HG02840 (cell line): ENCODE measurements at regions not wholly inside any gene's neighbourhood (a gene's known extent, or its start where the extent isn't known, plus 50 kb on each side); places are given as distances from the start of the nearest gene placed in this dataset.

Source experiments
- ATAC-seq: cut with Tn5 transposase; IDR thresholded peaks from one replicate; pipeline ENCODE4 v1.9.1; 2021; ENCODE audit warnings: mild to moderate bottlenecking, moderate library complexity, moderate number of reproducible peaks; ENCODE audit not compliant: unreplicated experiment, low FRiP score

- ATAC-seq = no peak
These were observed 80.9 kb upstream of the SYT6 start for GRCh38 chr1:114234408-114235124.

- no peak for ATAC-seq
These were observed 79.0 kb upstream of the SYT6 start for GRCh38 chr1:114232691-114233090.

GRCh38 chr1:114231301-114231700 is 77.6 kb upstream of the SYT6 start:
- ATAC-seq = no peak

GRCh38 chr1:114229368-114229767 is 75.7 kb upstream of the SYT6 start:
- no peak for ATAC-seq

GRCh38 chr1:114227059-114227458 is 73.4 kb upstream of the SYT6 start:
- ATAC-seq = no peak

GRCh38 chr1:114224196-114224907 is 70.7 kb upstream of the SYT6 start:
- ATAC-seq = no peak

- ATAC-seq = no peak
These were observed 69.3 kb upstream of the SYT6 start for GRCh38 chr1:114222920-114223319.

- no peak for ATAC-seq
These were observed 65.7 kb upstream of the SYT6 start for GRCh38 chr1:114219172-114219868.

- no peak for ATAC-seq
These were observed 64.9 kb upstream of the SYT6 start for GRCh38 chr1:114218361-114219171.

GRCh38 chr1:114216431-114217173 is 62.9 kb upstream of the SYT6 start:
- ATAC-seq = no peak

GRCh38 chr1:114215436-114215835 is 61.8 kb upstream of the SYT6 start:
- ATAC-seq = no peak

GRCh38 chr1:114214016-114214415 is 60.3 kb upstream of the SYT6 start:
- ATAC-seq = no peak

GRCh38 chr1:114209971-114210370 is 56.3 kb upstream of the SYT6 start:
- ATAC-seq = no peak

- no peak for ATAC-seq
These were observed 55.0 kb upstream of the SYT6 start for GRCh38 chr1:114208714-114209113.

GRCh38 chr1:114208106-114208505 is 54.4 kb upstream of the SYT6 start:
- ATAC-seq = no peak

- no peak for ATAC-seq
These were observed 54.0 kb upstream of the SYT6 start for GRCh38 chr1:114207635-114208034.

- ATAC-seq = no peak
These were observed 52.7 kb upstream of the SYT6 start for GRCh38 chr1:114206392-114206791.

GRCh38 chr1:114203595-114204128 is 50.0 kb upstream of the SYT6 start:
- ATAC-seq = no peak
